Loucy (cell line): ENCODE measurements at regions not wholly inside any gene's neighbourhood (a gene's known extent, or its start where the extent isn't known, plus 50 kb on each side); places are given as distances from the start of the nearest gene placed in this dataset.

Experiments
- H2AFZ ChIP-seq: fragments of 200-600 bp; sonication (generic); 2 replicates; pipeline ENCODE4 v1.6.0; 2016; ENCODE audit warnings: antibody characterized with exemption, mild to moderate bottlenecking, low read length, moderate library complexity
- H3F3A ChIP-seq: fragments of 200-600 bp; 2 replicates; pipeline ENCODE4 v1.6.0; 2016; ENCODE audit warnings: antibody characterized with exemption, low read depth, mild to moderate bottlenecking
- H3K27me3 ChIP-seq: fragments of 200-600 bp; sonication (generic); 2 replicates; pipeline ENCODE4 v1.6.1; 2014; ENCODE audit warnings: low read length, mild to moderate bottlenecking; ENCODE audit not compliant: insufficient read depth, poor library complexity, severe bottlenecking
- H3K36me3 ChIP-seq: fragments of 200-600 bp; sonication (generic); 2 replicates; pipeline ENCODE4 v1.6.1; 2016; ENCODE audit warnings: low read length; ENCODE audit not compliant: insufficient read depth
- H3K4me1 ChIP-seq: fragments of 200-600 bp; sonication (generic); 2 replicates; pipeline ENCODE4 v1.5.1; 2014; ENCODE audit warnings: low read length, mild to moderate bottlenecking; ENCODE audit not compliant: insufficient read depth, poor library complexity, severe bottlenecking
- H3K4me2 ChIP-seq: fragments of 200-600 bp; sonication (generic); 2 replicates; pipeline ENCODE4 v1.6.0; 2014; ENCODE audit warnings: antibody characterized with exemption, low read length, low read depth, mild to moderate bottlenecking; ENCODE audit not compliant: poor library complexity, severe bottlenecking
- H3K4me3 ChIP-seq: fragments of 200-600 bp; sonication (generic); 2 replicates; pipeline ENCODE4 v1.5.1; 2014; ENCODE audit warnings: low read length, mild to moderate bottlenecking, mixed read lengths; ENCODE audit not compliant: poor library complexity, severe bottlenecking
- H3K79me2 ChIP-seq: fragments of 200-600 bp; sonication (generic); 2 replicates; pipeline ENCODE4 v1.6.1; 2014; ENCODE audit warnings: low read length; ENCODE audit not compliant: insufficient read depth
- H3K9ac ChIP-seq: fragments of 200-600 bp; sonication (generic); 2 replicates; pipeline ENCODE4 v1.6.0; 2014; ENCODE audit warnings: mild to moderate bottlenecking, low read depth, low read length, moderate library complexity; ENCODE audit not compliant: poor library complexity, severe bottlenecking
- H3K9me2 ChIP-seq: fragments of 200-600 bp; sonication (generic); replicated peaks from 2 replicates; pipeline ENCODE4 v1.6.1; 2016; ENCODE audit warnings: low read depth, low read length, mixed read lengths
- H3K9me3 ChIP-seq: fragments of 200-600 bp; sonication (generic); 2 replicates; pipeline ENCODE4 v1.6.1; 2014; ENCODE audit warnings: mild to moderate bottlenecking, antibody characterized with exemption, low read length, low read depth; ENCODE audit not compliant: insufficient read depth
- H4K20me1 ChIP-seq: fragments of 200-600 bp; sonication (generic); 2 replicates; pipeline ENCODE4 v1.6.0; 2014; ENCODE audit warnings: antibody characterized with exemption, low read length, mild to moderate bottlenecking; ENCODE audit not compliant: insufficient read depth, poor library complexity, severe bottlenecking
- EZH2phosphoT487 ChIP-seq: fragments of 200-600 bp; IDR thresholded peaks from 2 replicates; pipeline ENCODE4 v1.6.1; 2018; ENCODE audit warnings: antibody characterized with exemption, mild to moderate bottlenecking, moderate library complexity, borderline replicate concordance
- TF ChIP-seq, protein P1 (sequence below): fragments of 200-600 bp; sonication (generic); conservative IDR thresholded peaks from 2 replicates; pipeline ENCODE4 v1.5.1; 2014; ENCODE audit warnings: mild to moderate bottlenecking, antibody characterized with exemption, low read length

DNA sequence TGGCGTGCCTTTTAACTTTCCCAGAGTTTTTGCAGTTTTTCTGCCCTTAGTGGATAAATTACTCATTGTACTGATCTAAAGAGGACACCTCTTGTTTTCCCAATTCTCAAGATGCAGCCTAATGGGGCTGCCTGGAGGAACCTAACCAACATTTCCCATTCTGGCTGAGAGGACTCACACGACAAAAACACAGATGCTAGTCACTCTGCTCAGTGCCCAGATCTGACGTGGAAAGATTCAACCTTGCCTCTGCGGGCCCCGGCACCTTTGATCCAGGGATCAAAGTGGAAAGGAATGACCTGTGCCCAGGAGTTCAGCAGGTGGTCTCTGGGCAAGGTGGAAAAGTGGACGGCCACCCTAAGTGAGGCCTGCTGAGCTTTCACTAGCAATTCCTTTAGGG, 162.4 kb upstream of the FMN2 start:
- no peaks in the 10 kb centered on the region for H3K79me2 ChIP-seq
- H3F3A ChIP-seq = no peaks in the 10 kb centered on the region
- no peak for TF ChIP-seq EZH2phosphoT487
- TF ChIP-seq, protein P1, sequence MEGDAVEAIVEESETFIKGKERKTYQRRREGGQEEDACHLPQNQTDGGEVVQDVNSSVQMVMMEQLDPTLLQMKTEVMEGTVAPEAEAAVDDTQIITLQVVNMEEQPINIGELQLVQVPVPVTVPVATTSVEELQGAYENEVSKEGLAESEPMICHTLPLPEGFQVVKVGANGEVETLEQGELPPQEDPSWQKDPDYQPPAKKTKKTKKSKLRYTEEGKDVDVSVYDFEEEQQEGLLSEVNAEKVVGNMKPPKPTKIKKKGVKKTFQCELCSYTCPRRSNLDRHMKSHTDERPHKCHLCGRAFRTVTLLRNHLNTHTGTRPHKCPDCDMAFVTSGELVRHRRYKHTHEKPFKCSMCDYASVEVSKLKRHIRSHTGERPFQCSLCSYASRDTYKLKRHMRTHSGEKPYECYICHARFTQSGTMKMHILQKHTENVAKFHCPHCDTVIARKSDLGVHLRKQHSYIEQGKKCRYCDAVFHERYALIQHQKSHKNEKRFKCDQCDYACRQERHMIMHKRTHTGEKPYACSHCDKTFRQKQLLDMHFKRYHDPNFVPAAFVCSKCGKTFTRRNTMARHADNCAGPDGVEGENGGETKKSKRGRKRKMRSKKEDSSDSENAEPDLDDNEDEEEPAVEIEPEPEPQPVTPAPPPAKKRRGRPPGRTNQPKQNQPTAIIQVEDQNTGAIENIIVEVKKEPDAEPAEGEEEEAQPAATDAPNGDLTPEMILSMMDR = no peak
- no peak overlapping the region for H3K9ac ChIP-seq
- H3K9me3 ChIP-seq = no peaks in the 10 kb centered on the region
- H3K4me2 ChIP-seq = no peak overlapping the region
- H2AFZ ChIP-seq = no peak overlapping the region
- no peaks in the 10 kb centered on the region for H4K20me1 ChIP-seq
- H3K9me2 ChIP-seq = no peaks in the 10 kb centered on the region
- no peak overlapping the region for H3K4me3 ChIP-seq
- H3K27me3 ChIP-seq = no peaks in the 10 kb centered on the region
- no peaks in the 10 kb centered on the region for H3K4me1 ChIP-seq
- no peaks in the 10 kb centered on the region for H3K36me3 ChIP-seq

DNA sequence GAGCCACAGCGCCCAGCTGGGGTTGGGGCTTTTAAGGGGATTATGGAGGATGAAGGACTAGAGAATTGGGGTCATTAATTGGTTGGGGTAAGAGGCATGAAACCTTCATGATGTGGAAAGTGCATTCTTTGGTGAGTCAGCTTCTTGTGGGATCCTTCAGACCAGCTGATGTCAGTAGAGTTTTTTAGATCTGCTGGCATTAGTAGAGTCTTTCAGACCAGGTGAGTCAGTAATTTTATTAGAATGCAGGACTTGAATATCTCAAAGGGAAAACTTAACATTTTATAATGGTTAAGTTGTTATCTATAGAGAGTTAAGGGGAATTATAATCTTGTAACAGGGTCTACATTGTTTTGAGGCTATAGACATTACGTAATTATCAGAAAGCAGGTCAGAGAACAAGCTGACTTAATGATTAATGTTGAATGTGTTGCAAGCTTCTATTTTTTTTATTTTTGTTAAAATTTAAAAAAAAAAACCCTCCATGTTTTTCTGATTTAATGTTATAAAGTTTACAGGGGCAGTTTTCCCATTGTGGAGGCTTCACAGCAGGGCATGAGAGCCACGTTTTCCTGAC, 160.9 kb upstream of the FMN2 start:
- no peak overlapping the region for H3K4me2 ChIP-seq
- no peaks in the 10 kb centered on the region for H3K27me3 ChIP-seq
- H2AFZ ChIP-seq = no peak overlapping the region
- no peaks in the 10 kb centered on the region for H3K36me3 ChIP-seq
- no peaks in the 10 kb centered on the region for H3K9me2 ChIP-seq
- no peaks in the 10 kb centered on the region for H3K4me1 ChIP-seq
- H4K20me1 ChIP-seq = no peaks in the 10 kb centered on the region
- no peak for TF ChIP-seq EZH2phosphoT487
- TF ChIP-seq, protein P1 = no peak
- no peaks in the 10 kb centered on the region for H3K79me2 ChIP-seq
- H3K4me3 ChIP-seq = no peak overlapping the region
- H3F3A ChIP-seq = no peaks in the 10 kb centered on the region
- no peak overlapping the region for H3K9ac ChIP-seq
- H3K9me3 ChIP-seq = no peaks in the 10 kb centered on the region

DNA sequence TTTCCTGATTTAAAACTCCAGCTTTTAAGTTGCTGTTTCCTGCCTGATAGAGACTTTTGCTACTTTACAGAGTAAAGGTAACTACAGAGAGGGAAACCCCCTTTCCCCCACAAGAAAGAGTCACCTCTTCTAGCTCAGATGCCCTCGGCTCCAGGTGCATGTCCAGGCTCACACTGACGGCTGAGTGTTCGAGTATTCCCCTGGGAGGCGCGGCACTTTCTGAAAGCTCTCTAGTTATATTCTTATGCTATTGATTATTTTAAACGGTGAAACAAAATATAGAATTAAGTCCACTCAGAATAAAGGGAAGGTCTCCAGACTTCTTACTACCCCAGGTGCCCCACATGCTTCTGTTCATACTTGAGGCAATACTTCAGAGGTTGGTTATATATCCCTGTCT, 160.3 kb upstream of the FMN2 start:
- Histone ChIP-seq H4K20me1 (no peaks in the 10 kb centered on the region), H3K79me2 (no peaks in the 10 kb centered on the region), H3K4me3 (no peak overlapping the region), H3F3A (no peaks in the 10 kb centered on the region), H3K27me3 (no peaks in the 10 kb centered on the region), H3K36me3 (no peaks in the 10 kb centered on the region), H3K9ac (no peak overlapping the region), H2AFZ (no peak overlapping the region), H3K9me2 (no peaks in the 10 kb centered on the region), H3K4me2 (no peak overlapping the region), H3K4me1 (no peaks in the 10 kb centered on the region), H3K9me3 (no peaks in the 10 kb centered on the region)
- TF ChIP-seq, protein P1 = no peak
- TF ChIP-seq EZH2phosphoT487 = no peak
